Activated T-cell treated with anti-CD3 and anti-CD28 coated beads for 4 hours (primary cell): ENCODE measurements at regions not wholly inside any gene's neighbourhood (a gene's known extent, or its start where the extent isn't known, plus 50 kb on each side); places are given as distances from the start of the nearest gene placed in this dataset.
"Not testable (repeated sequence)": the region's sequence is repeated elsewhere in the genome, so short reads cannot be mapped to it uniquely, and the experiment has no call there.

Source experiments
- DNase-seq: peaks from one replicate; pipeline ENCODE4 v3.0.0-alpha.2; 2020

GRCh38 chr20:48020696-48021095, 235.4 kb upstream of the SULF2 start:
- DNase-seq, result not testable (repeated sequence)

GRCh38 chr20:48019940-48020339, 234.7 kb upstream of the SULF2 start:
- DNase-seq, result no peak

DNA sequence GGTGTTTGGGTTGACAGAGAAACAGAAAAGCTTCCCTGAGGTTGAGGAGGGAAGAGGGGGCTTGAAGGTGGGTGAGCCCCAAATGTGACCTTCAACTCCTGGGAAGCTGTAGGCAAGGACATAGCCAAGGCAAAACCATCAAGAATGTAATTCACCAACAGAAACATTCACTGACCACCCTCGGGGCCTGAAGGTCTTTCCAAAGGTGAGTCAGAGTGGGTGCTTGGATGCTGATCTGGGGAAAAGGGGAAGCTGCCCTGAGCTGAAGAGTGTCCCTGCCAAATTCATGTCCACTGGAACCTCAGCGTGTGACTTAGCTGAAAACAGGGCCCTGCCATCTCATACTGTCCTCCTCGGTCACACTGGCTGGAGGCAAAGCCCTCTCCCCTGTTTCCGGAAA, 234.2 kb upstream of the SULF2 start:
- DNase-seq, result no peak

DNA sequence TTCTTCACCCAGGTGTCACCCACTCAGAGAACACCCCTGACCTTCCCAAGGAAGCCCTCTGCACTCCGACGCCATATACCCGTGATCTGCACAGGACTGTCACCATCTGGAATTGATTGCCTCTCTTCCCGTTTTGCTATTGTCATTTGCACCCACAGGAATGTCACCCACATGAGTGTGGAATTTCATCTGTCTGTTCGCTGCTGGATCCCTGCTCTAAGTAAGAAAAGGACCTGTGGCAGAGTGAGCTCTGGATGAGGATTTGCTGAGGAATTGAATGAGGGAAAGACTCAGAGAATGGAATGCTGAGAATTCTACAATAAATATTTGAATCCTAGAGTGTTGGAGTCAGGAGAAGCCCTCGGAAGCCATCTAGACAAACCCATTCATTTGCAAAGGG, 233.6 kb upstream of the SULF2 start:
- not testable (repeated sequence) for DNase-seq

- no peak for DNase-seq
These were observed 232.7 kb upstream of the SULF2 start for GRCh38 chr20:48017992-48018391.

DNA sequence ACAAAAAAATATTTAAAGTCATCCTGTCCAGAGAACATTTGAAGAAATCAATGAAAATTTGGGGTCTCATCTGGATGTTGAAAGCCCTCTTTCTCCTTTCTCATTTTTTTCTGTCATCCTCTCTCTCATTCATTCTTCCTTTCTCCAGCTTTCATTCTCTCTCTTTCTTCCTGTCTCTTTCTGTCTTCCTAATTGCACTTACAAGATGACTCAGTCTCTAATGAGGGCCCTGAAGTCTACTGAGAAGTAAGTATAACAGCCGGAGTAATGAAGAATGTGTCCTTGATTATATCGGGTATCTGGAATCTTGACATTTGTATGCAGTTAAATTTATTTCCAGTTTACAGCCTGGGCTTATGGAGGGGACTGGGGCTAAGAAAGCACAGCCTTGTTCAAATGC, 232.2 kb upstream of the SULF2 start:
- DNase-seq, result no peak

DNA sequence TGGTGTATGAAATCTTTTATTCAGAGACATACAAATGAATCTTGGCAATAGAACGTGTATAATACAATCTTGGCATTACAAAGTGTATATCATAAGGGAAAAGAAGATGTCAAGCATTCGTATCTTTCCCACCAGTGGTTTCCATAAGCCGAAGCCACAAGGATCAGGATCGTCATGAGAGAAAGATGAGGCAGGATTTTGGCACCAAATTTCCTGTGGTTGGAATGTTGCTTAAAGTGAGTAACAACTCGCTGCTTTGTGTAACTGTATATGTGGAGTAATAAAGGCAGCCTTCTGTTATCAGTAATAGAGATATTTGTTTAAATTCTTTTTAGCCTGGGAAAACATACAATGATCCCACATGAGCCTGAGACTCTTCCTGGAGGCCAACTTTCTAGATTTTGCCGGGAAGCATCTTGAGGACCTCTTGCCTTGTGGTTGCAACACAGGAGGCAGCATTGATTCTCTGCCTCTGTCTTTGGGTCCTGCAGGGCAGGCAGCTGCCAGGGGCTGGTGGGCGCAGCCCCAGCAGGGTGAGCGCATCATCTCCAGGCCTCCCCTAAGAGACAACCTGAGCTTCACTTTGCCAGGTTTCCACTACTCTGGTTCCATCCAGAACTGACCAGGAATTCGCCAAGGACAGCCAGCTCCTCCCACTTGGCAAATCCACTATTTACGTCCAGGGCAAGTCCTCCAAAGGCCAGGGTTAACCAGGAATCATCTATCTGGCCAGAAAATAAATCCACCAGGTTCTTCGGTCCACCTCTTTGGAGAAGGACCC, 230.9 kb upstream of the SULF2 start:
- DNase-seq, result no peak

GRCh38 chr20:48015141-48015910, 230.0 kb upstream of the SULF2 start:
- no peak for DNase-seq

GRCh38 chr20:48012401-48012974, 227.2 kb upstream of the SULF2 start:
- no peak for DNase-seq

DNA sequence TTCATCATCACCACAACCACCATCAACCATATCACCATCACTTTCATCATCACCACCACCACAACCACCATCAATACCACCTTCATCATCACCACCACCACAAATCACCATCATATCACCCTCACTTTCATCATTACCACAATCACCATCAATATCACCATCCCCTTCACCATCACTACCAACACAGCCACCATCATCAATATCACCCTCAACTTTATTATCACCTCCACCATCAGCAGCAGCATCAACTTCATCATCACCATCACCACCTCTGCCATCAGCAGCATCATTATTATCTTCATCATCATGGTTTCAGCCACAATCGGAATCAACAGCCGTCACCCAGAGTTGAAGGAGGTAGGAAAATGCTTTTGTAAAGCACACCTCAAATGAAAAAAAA, 225.7 kb upstream of the SULF2 start:
- DNase-seq, result no peak

GRCh38 chr20:48010623-48011022, 225.3 kb upstream of the SULF2 start:
- DNase-seq, result no peak

DNA sequence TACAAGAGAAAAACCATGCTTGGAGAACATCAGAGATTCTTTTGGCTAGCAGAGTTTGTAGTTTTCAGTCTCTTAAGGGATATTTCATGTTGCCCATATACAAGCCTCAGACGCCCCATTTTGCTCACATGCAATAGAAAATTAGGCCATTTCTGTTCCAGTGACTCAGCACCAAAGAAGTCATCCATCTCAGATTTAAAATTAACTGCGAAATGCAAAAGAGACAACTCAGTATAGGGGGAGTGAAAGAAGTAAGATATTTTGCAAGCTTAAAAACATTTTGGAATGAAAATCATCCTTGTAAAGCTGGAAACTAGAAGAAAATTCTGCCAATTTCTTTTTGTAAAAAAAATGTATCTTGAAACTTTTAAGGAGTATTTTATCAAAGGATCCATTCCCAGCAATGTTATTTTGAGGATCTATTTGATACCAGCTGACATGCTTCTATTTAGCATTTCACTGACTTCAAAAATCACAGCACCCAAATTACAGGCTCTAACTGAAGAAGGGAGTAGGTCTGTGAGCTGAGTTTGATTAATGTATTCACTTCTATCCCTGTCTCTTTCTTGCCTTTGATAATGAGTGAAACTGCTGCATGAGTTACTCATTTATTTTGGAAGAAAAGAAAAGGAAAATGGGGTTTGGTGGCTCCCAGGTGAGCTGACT, 223.7 kb upstream of the SULF2 start:
- no peak for DNase-seq

- no peak for DNase-seq
These were observed 222.1 kb upstream of the SULF2 start for GRCh38 chr20:48007351-48007750.

GRCh38 chr20:48006036-48006833, 221.0 kb upstream of the SULF2 start:
- no peak for DNase-seq

DNA sequence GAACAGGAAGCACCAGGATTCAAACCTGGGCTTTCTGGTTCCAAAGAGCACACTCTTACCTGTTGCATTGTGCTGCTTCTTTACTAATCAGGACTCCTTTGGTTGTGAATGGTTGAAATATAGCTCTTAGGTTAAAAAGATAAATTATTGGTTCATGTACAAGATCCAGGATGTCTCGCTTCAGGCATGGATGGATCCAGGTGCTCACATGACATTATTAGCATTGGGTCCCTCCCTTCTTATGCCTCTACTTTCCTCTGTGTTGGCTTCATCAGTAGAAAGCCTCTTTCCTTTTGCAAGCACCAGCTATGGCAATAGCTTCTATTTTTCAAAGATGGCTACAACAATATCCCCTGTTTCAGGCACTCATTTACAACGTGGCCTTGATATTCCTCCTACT, 217.7 kb upstream of the SULF2 start:
- no peak for DNase-seq

DNA sequence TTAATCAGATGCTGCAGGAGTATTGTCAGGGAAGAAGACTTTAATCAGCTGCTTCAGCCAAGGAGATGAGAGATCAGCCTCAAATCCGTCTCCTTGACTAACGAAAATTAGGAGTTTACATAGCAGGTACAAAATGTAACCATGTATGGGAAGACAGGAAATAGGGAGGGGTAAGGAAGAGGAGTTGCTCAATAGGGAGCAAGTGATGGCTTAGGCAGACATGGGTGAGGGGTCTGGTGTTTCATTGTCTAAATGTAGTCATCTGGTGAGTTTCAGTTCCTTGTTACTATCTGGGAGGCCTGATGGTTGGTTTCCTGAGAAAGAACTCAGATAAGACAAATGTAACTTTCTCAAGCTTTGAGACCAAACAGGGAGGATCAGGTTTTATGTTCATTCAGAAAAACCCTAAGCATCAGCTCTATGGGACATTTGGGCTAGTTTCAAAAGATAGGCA, 217.3 kb upstream of the SULF2 start:
- no peak for DNase-seq

GRCh38 chr20:47999166-47999565, 213.9 kb upstream of the SULF2 start:
- DNase-seq, result no peak

GRCh38 chr20:47998736-47999135, 213.5 kb upstream of the SULF2 start:
- DNase-seq, result no peak

GRCh38 chr20:47995661-47996060, 210.4 kb upstream of the SULF2 start:
- DNase-seq, result no peak

GRCh38 chr20:47993817-47994216, 208.5 kb upstream of the SULF2 start:
- DNase-seq, result no peak

GRCh38 chr20:47993035-47993755, 207.9 kb upstream of the SULF2 start:
- DNase-seq, result no peak
